ENCODE measurements at regions not wholly inside any gene's neighbourhood (a gene's known extent, or its start where the extent isn't known, plus 50 kb on each side); places are given as distances from the start of the nearest gene placed in this dataset.

GRCh38 chr5:169412831-169413230 lies 111.9 kb upstream of the SLIT3 start:
- TF ChIP-seq CTCF (conservative IDR thresholded peaks at IDR 0.05; ENCODE audit: low read depth, low read length), result no peak
- no peak for TF ChIP-seq EZH2 (IDR thresholded peaks at IDR 0.05; ENCODE audit: borderline replicate concordance, low read depth, low read length, poor library complexity, severe bottlenecking)

Measured in A673 (cell line).